OCI-LY1 (cell line): ENCODE measurements at regions not wholly inside any gene's neighbourhood (a gene's known extent, or its start where the extent isn't known, plus 50 kb on each side); places are given as distances from the start of the nearest gene placed in this dataset.

Source experiments
- H2AFZ ChIP-seq: fragments of 200-600 bp; sonication (generic), shearing (Covaris generic); 2 replicates; pipeline ENCODE4 v1.6.0; 2014; ENCODE audit warnings: antibody characterized with exemption, mild to moderate bottlenecking, low read length
- H3F3A ChIP-seq: fragments of 200-600 bp; sonication (generic), shearing (Covaris generic); 2 replicates; pipeline ENCODE4 v1.6.0; 2014; ENCODE audit warnings: mild to moderate bottlenecking, antibody characterized with exemption, low read length, moderate library complexity; ENCODE audit not compliant: insufficient read depth
- H3K27ac ChIP-seq: fragments of 200-600 bp; sonication (generic); 2 replicates; pipeline ENCODE4 v1.5.1; 2014; ENCODE audit warnings: low read length, mixed run types, mild to moderate bottlenecking, low read depth; ENCODE audit not compliant: poor library complexity, severe bottlenecking
- H3K27me3 ChIP-seq: fragments of 200-600 bp; sonication (generic); 2 replicates; pipeline ENCODE4 v1.6.0; 2014; ENCODE audit warnings: antibody characterized with exemption, mild to moderate bottlenecking, low read length, moderate library complexity; ENCODE audit not compliant: insufficient read depth
- H3K36me3 ChIP-seq: fragments of 200-600 bp; sonication (generic); 2 replicates; pipeline ENCODE4 v1.6.1; 2014; ENCODE audit warnings: mild to moderate bottlenecking, antibody characterized with exemption, low read length, moderate library complexity, mixed read lengths; ENCODE audit not compliant: insufficient read depth
- H3K4me1 ChIP-seq: fragments of 200-600 bp; sonication (generic); 2 replicates; pipeline ENCODE4 v1.5.1; 2014; ENCODE audit warnings: mild to moderate bottlenecking, low read length, moderate library complexity; ENCODE audit not compliant: insufficient read depth, severe bottlenecking
- H3K4me2 ChIP-seq: fragments of 200-600 bp; sonication (generic), shearing (Covaris generic); 2 replicates; pipeline ENCODE4 v1.6.1; 2014; ENCODE audit warnings: low read length
- H3K4me3 ChIP-seq: fragments of 200-600 bp; sonication (generic); 2 replicates; pipeline ENCODE4 v1.5.1; 2014; ENCODE audit warnings: low read length, low read depth, mild to moderate bottlenecking, mixed read lengths; ENCODE audit not compliant: poor library complexity, severe bottlenecking
- H3K79me2 ChIP-seq: fragments of 200-600 bp; shearing (Covaris generic); 2 replicates; pipeline ENCODE4 v1.6.1; 2016; ENCODE audit warnings: mixed run types, low read length, mixed read lengths; ENCODE audit not compliant: insufficient read depth
- H3K9ac ChIP-seq: fragments of 200-600 bp; sonication (generic), shearing (Covaris generic); 2 replicates; pipeline ENCODE4 v1.6.1; 2014; ENCODE audit warnings: mild to moderate bottlenecking, low read length, mixed read lengths
- H3K9me2 ChIP-seq: fragments of 200-600 bp; sonication (generic), shearing (Covaris generic); 2 replicates; pipeline ENCODE4 v1.6.1; 2014; ENCODE audit warnings: low read depth, mild to moderate bottlenecking, low read length, mixed read lengths
- H3K9me3 ChIP-seq: fragments of 200-600 bp; shearing (Covaris generic); 2 replicates; pipeline ENCODE4 v1.6.1; 2014; ENCODE audit warnings: low read length, mixed read lengths
- H4K20me1 ChIP-seq: fragments of 200-600 bp; sonication (generic), shearing (Covaris generic); 2 replicates; pipeline ENCODE4 v1.6.0; 2016; ENCODE audit warnings: mild to moderate bottlenecking, low read length; ENCODE audit not compliant: insufficient read depth
- EZH2 ChIP-seq: fragments of 200-600 bp; sonication (generic), shearing (Covaris generic); IDR thresholded peaks from 2 replicates; pipeline ENCODE4 v1.8.0; 2017; ENCODE audit warnings: borderline replicate concordance, mixed run types, mild to moderate bottlenecking, antibody characterized with exemption, low read length, moderate library complexity, mixed read lengths
- TF ChIP-seq, protein P1 (sequence below): fragments of 200-600 bp; sonication (generic), shearing (Covaris generic); IDR thresholded peaks from 2 replicates; pipeline ENCODE4 v1.5.1; 2017; ENCODE audit warnings: mild to moderate bottlenecking, antibody characterized with exemption, low read length, moderate library complexity, mixed read lengths

DNA sequence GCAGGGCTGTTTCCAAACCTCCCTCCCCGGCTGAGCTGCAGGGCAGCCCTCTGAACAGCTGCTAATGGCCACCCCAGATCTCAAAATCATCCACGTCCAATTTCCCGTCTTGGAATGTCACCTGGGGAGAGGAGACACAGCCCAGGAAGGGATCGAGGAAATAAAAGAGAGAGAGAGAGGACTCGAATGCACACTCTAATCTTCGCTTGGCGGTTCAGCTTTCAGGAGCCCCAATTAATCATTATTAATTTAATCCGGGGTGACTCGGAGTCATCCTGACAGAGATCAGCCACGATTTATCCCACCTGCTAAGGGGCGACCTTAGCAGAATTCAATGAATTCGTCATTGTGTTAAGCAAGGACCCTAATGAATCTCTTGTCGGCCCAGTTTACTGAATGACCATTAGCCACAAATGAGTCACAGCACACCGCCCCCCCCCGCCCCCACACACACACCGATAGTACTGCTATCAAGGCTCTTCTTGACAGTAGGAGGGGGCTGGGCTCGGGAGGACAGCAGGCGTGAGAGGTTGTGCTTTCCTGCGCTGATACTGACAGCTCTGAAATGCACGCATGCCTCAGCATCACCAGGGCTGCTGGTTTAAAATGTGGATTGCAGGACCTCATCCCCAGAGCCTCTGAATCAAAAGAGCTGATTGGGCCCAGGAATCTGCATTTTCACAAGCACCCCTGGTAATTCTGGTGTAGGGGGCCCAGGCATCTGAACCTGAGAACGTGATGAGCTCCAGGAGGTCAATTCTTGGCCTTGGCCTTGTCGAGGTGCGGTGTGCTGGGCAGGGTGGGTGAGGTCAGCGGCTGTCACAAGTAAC is 190.0 kb upstream of the CIBAR2 start:
- Histone ChIP-seq H3K27ac (no peak overlapping the region), H4K20me1 (no peaks in the 10 kb centered on the region), H3K36me3 (no peaks in the 10 kb centered on the region), H3K4me2 (no peak overlapping the region), H3K9me2 (no peaks in the 10 kb centered on the region), H3K27me3 (peaks cover 5% of the 10 kb centered on the region; the same call in 1 of the 2 replicates), H3K4me1 (peaks cover 39% of the 10 kb centered on the region), H3K9me3 (no peaks in the 10 kb centered on the region), H3F3A (no peaks in the 10 kb centered on the region), H3K9ac (no peak overlapping the region), H3K4me3 (no peak overlapping the region), H2AFZ (no peak overlapping the region), H3K79me2 (no peaks in the 10 kb centered on the region)
- TF ChIP-seq EZH2: no peak
- TF ChIP-seq, protein P1, sequence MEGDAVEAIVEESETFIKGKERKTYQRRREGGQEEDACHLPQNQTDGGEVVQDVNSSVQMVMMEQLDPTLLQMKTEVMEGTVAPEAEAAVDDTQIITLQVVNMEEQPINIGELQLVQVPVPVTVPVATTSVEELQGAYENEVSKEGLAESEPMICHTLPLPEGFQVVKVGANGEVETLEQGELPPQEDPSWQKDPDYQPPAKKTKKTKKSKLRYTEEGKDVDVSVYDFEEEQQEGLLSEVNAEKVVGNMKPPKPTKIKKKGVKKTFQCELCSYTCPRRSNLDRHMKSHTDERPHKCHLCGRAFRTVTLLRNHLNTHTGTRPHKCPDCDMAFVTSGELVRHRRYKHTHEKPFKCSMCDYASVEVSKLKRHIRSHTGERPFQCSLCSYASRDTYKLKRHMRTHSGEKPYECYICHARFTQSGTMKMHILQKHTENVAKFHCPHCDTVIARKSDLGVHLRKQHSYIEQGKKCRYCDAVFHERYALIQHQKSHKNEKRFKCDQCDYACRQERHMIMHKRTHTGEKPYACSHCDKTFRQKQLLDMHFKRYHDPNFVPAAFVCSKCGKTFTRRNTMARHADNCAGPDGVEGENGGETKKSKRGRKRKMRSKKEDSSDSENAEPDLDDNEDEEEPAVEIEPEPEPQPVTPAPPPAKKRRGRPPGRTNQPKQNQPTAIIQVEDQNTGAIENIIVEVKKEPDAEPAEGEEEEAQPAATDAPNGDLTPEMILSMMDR: no peak

- Histone ChIP-seq H3K4me2 (peak overlapping the region; percentile 82), H3K4me3 (peak overlapping the region; percentile 78), H3K27me3 (peaks cover 5% of the 10 kb centered on the region; the same call in 1 of the 2 replicates), H2AFZ (no peak overlapping the region), H3K9me2 (no peaks in the 10 kb centered on the region), H3K36me3 (no peaks in the 10 kb centered on the region), H3K9me3 (no peaks in the 10 kb centered on the region), H3K27ac (no peak overlapping the region), H4K20me1 (no peaks in the 10 kb centered on the region), H3K4me1 (peaks cover 45% of the 10 kb centered on the region), H3K79me2 (no peaks in the 10 kb centered on the region), H3F3A (no peaks in the 10 kb centered on the region), H3K9ac (no peak overlapping the region)
- TF ChIP-seq EZH2: no peak
- TF ChIP-seq, protein P1: no peak
Measured at GRCh38 chr16:85302848-85303353, 190.6 kb upstream of the CIBAR2 start.

GRCh38 chr16:85303354-85303883 is 191.1 kb upstream of the CIBAR2 start:
- TF ChIP-seq, protein P1: peak; percentile 98
- no peak for TF ChIP-seq EZH2
- H3K27ac ChIP-seq: peak overlapping the region; percentile 88
- H3K27me3 ChIP-seq: peaks cover 5% of the 10 kb centered on the region; the same call in 1 of the 2 replicates
- H3K4me1 ChIP-seq: peaks cover 51% of the 10 kb centered on the region
- H4K20me1 ChIP-seq: no peaks in the 10 kb centered on the region
- peak overlapping the region; percentile 82 for H3K4me2 ChIP-seq
- H3K4me3 ChIP-seq: peak overlapping the region; percentile 78
- H3K9me3 ChIP-seq: no peaks in the 10 kb centered on the region
- H3K9ac ChIP-seq: peak overlapping the region; percentile 72
- no peaks in the 10 kb centered on the region for H3K79me2 ChIP-seq
- H2AFZ ChIP-seq: peak overlapping the region; percentile 58; the same call in 1 of the 2 replicates
- H3F3A ChIP-seq: no peaks in the 10 kb centered on the region
- no peaks in the 10 kb centered on the region for H3K36me3 ChIP-seq
- no peaks in the 10 kb centered on the region for H3K9me2 ChIP-seq
